ENCODE measurements at regions not wholly inside any gene's neighbourhood (a gene's known extent, or its start where the extent isn't known, plus 50 kb on each side); places are given as distances from the start of the nearest gene placed in this dataset.

GRCh38 chr21:23780326-23780725 is 1827.0 kb downstream of the MRPL39 start:
- TF ChIP-seq REST (tag by site-specific recombination; IDR thresholded peaks at IDR 0.05) (no peak), ZNF777 (tag by site-specific recombination; IDR thresholded peaks at IDR 0.05; ENCODE audit: borderline replicate concordance) (no peak), ZNF701 (tag by site-specific recombination; IDR thresholded peaks at IDR 0.05) (no peak)
- TF ChIP-seq, protein P1, sequence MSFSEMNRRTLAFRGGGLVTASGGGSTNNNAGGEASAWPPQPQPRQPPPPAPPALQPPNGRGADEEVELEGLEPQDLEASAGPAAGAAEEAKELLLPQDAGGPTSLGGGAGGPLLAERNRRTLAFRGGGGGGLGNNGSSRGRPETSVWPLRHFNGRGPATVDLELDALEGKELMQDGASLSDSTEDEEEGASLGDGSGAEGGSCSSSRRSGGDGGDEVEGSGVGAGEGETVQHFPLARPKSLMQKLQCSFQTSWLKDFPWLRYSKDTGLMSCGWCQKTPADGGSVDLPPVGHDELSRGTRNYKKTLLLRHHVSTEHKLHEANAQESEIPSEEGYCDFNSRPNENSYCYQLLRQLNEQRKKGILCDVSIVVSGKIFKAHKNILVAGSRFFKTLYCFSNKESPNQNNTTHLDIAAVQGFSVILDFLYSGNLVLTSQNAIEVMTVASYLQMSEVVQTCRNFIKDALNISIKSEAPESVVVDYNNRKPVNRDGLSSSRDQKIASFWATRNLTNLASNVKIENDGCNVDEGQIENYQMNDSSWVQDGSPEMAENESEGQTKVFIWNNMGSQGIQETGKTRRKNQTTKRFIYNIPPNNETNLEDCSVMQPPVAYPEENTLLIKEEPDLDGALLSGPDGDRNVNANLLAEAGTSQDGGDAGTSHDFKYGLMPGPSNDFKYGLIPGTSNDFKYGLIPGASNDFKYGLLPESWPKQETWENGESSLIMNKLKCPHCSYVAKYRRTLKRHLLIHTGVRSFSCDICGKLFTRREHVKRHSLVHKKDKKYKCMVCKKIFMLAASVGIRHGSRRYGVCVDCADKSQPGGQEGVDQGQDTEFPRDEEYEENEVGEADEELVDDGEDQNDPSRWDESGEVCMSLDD (tag by site-specific recombination; IDR thresholded peaks at IDR 0.05): no peak
- TF ChIP-seq, protein P2, sequence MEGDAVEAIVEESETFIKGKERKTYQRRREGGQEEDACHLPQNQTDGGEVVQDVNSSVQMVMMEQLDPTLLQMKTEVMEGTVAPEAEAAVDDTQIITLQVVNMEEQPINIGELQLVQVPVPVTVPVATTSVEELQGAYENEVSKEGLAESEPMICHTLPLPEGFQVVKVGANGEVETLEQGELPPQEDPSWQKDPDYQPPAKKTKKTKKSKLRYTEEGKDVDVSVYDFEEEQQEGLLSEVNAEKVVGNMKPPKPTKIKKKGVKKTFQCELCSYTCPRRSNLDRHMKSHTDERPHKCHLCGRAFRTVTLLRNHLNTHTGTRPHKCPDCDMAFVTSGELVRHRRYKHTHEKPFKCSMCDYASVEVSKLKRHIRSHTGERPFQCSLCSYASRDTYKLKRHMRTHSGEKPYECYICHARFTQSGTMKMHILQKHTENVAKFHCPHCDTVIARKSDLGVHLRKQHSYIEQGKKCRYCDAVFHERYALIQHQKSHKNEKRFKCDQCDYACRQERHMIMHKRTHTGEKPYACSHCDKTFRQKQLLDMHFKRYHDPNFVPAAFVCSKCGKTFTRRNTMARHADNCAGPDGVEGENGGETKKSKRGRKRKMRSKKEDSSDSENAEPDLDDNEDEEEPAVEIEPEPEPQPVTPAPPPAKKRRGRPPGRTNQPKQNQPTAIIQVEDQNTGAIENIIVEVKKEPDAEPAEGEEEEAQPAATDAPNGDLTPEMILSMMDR (tag by site-specific recombination; IDR thresholded peaks at IDR 0.05): no peak

Data from HEK293 (cell line).